Stimulated activated CD8-positive, alpha-beta memory T cell treated with anti-CD3 and anti-CD28 coated beads, Interleukin-12 subunit alpha, Interleukin-12 subunit beta, amount 100 ng/mL, for 1 hour (primary cell): ENCODE measurements at regions not wholly inside any gene's neighbourhood (a gene's known extent, or its start where the extent isn't known, plus 50 kb on each side); places are given as distances from the start of the nearest gene placed in this dataset.
"Not testable (repeated sequence)": the region's sequence is repeated elsewhere in the genome, so short reads cannot be mapped to it uniquely, and the experiment has no call there.

ENCODE experiments used
- DNase-seq: peaks from one replicate; pipeline ENCODE4 v3.0.0-alpha.2; 2020; ENCODE audit warnings: low read depth

GRCh38 chr4:14918336-14918735, 83.9 kb upstream of the CPEB2 start:
- DNase-seq: no peak

- no peak for DNase-seq
Observed at GRCh38 chr4:14919785-14920184, 82.5 kb upstream of the CPEB2 start.

- DNase-seq: no peak
Observed at GRCh38 chr4:14920237-14920636, 82.0 kb upstream of the CPEB2 start.

- no peak for DNase-seq
Observed at GRCh38 chr4:14920759-14921320, 81.4 kb upstream of the CPEB2 start.

- DNase-seq: not testable (repeated sequence)
Observed at GRCh38 chr4:14921781-14922180, 80.5 kb upstream of the CPEB2 start.

- no peak for DNase-seq
Observed at GRCh38 chr4:14924076-14924811, 78.0 kb upstream of the CPEB2 start.

- no peak for DNase-seq
Observed at GRCh38 chr4:14924812-14925344, 77.4 kb upstream of the CPEB2 start.

- no peak for DNase-seq
Observed at GRCh38 chr4:14925471-14925870, 76.8 kb upstream of the CPEB2 start.

- no peak for DNase-seq
Observed at GRCh38 chr4:14926368-14926767, 75.9 kb upstream of the CPEB2 start.

- DNase-seq: no peak
Observed at GRCh38 chr4:14928035-14928434, 74.2 kb upstream of the CPEB2 start.

- no peak for DNase-seq
Observed at GRCh38 chr4:14929669-14930068, 72.6 kb upstream of the CPEB2 start.

GRCh38 chr4:14934704-14935390, 67.4 kb upstream of the CPEB2 start:
- DNase-seq: no peak

- DNase-seq: no peak
Observed at GRCh38 chr4:14943749-14944148, 58.5 kb upstream of the CPEB2 start.

- no peak for DNase-seq
Observed at GRCh38 chr4:14952352-14952751, 49.9 kb upstream of the CPEB2 start.
